K562 (cell line): ENCODE measurements at regions not wholly inside any gene's neighbourhood (a gene's known extent, or its start where the extent isn't known, plus 50 kb on each side); places are given as distances from the start of the nearest gene placed in this dataset.

Experiments used
- ATAC-seq: fragments of 200-7000 bp; cut with Tn5 transposase; 3 replicates; pipeline ENCODE4 v1.9.1; 2020; ENCODE audit warnings: moderate library complexity
- BruUV-seq: library from RNA; stranded (reverse); fragments of 400-500 nt; replicated peaks from 2 replicates; lab custom pipeline; 2021; lab: Mats Ljungman, UMichigan
- CTCF ChIA-PET: fragments of 300-600 bp; formaldehyde crosslinking; extraction: SDS; loops from one replicate; lab custom pipeline; 2021; ENCODE audit warnings: low intra/inter-chr PET ratio; lab: Yijun Ruan, JAX
- POLR2A ChIA-PET: fragments of 300-600, 350-650 bp; sonication (Branson Sonifier 250); formaldehyde crosslinking; extraction: SDS; loops from one replicate; lab custom pipeline; 2021; ENCODE audit warnings: antibody characterized with exemption, inconsistent platforms; lab: Yijun Ruan, JAX
- DNase-seq, 4 experiments: peaks; one replicate each; pipeline versions ENCODE4 v3.0.0 to v3.0.0-alpha.2; 2011 to 2018; ENCODE audit warnings: low spot score in 3 of 4, mixed read lengths in 3 of 4; ENCODE audit errors: extremely low read depth in 1 of 4
- FAIRE-seq: peaks from 2 replicates; lab custom pipeline; 2011; peaks lifted over from hg19 to GRCh38; lab: Jason Lieb, UNC
- H2AFZ ChIP-seq: 2 replicates; pipeline ENCODE4 v1.6.0; 2011; ENCODE audit warnings: low read depth, low read length, control low read depth, inconsistent platforms
- H3K27ac ChIP-seq: fragments of 200-600 bp; 3 replicates; pipeline ENCODE4 v1.8.0; 2011; ENCODE audit warnings: low read depth, mild to moderate bottlenecking, control low read depth, inconsistent platforms, low read length, moderate library complexity, mixed read lengths; ENCODE audit errors: extremely low read depth
- H3K27me3 ChIP-seq, 2 experiments: fragments of 300-600 bp in 1 of 2; 2 replicates in 1 of 2; 3 replicates in 1 of 2; pipeline versions ENCODE4 v1.6.0 to v1.8.0; 2011; ENCODE audit warnings: inconsistent platforms in 2 of 2, low read length in 2 of 2, mild to moderate bottlenecking in 1 of 2, mixed read lengths in 1 of 2, moderate library complexity in 1 of 2; ENCODE audit not compliant: control insufficient read depth in 2 of 2, insufficient read depth in 2 of 2
- H3K36me3 ChIP-seq: fragments of 300-600 bp; 3 replicates; pipeline ENCODE4 v1.8.0; 2011; ENCODE audit warnings: mild to moderate bottlenecking, low read length, inconsistent platforms; ENCODE audit not compliant: control insufficient read depth, insufficient read depth
- H3K4me1 ChIP-seq, 2 experiments: fragments of 200-600 bp in 1 of 2; replicated peaks in 1 of 2; 2 replicates in 1 of 2; 3 replicates in 1 of 2; pipeline versions ENCODE4 v1.5.1 to v1.8.0; 2011; ENCODE audit warnings: inconsistent platforms in 2 of 2, low read length in 2 of 2, mild to moderate bottlenecking in 1 of 2, mixed read lengths in 1 of 2, moderate library complexity in 1 of 2; ENCODE audit not compliant: control insufficient read depth in 2 of 2, insufficient read depth in 2 of 2
- H3K4me2 ChIP-seq: 2 replicates; pipeline ENCODE4 v1.6.1; 2011; ENCODE audit warnings: low read length, control low read depth, inconsistent platforms, mixed read lengths; ENCODE audit not compliant: insufficient read depth
- H3K4me3 ChIP-seq: fragments of 200-600 bp; sonication (generic), shearing (Covaris generic); 2 replicates; pipeline ENCODE4 v1.5.1; 2016; ENCODE audit warnings: control low read depth, inconsistent platforms
- H3K79me2 ChIP-seq: fragments of 200-600 bp; 3 replicates; pipeline ENCODE4 v1.8.0; 2011; ENCODE audit warnings: low read length, inconsistent platforms; ENCODE audit not compliant: control insufficient read depth, insufficient read depth
- H3K9ac ChIP-seq, 2 experiments: 2 replicates each; pipeline versions ENCODE4 v1.6.0 to v1.6.1; 2011; ENCODE audit warnings: low read depth in 2 of 2, low read length in 2 of 2, control low read depth in 1 of 2, inconsistent platforms in 1 of 2, mild to moderate bottlenecking in 1 of 2, mixed read lengths in 1 of 2; ENCODE audit not compliant: insufficient read depth in 1 of 2
- H3K9me1 ChIP-seq: one replicate; pipeline ENCODE4 v1.6.0; 2011; ENCODE audit warnings: inconsistent platforms, mild to moderate bottlenecking, low read length, moderate library complexity; ENCODE audit not compliant: control insufficient read depth, insufficient read depth
- H3K9me3 ChIP-seq: replicated peaks from 2 replicates; pipeline ENCODE4 v1.5.1; 2011; ENCODE audit warnings: low read depth, low read length, inconsistent platforms; ENCODE audit not compliant: control insufficient read depth, insufficient read depth
- H4K20me1 ChIP-seq: replicated peaks from 2 replicates; pipeline ENCODE4 v1.6.1; 2011; ENCODE audit warnings: low read length, inconsistent platforms, mixed read lengths; ENCODE audit not compliant: control insufficient read depth, insufficient read depth
- CEBPZ ChIP-seq: fragments of 150-350 bp; IDR thresholded peaks from 2 replicates; pipeline ENCODE4 v1.6.1; 2014; ENCODE audit warnings: low read depth, mild to moderate bottlenecking, low read length, borderline replicate concordance
- CHD7 ChIP-seq: fragments of 200-600 bp; sonication (generic); IDR thresholded peaks from one replicate; pipeline ENCODE4 v1.6.1; 2012; ENCODE audit warnings: mild to moderate bottlenecking, low read depth, low read length, inconsistent platforms
- ILK ChIP-seq: fragments of 450-650 bp; IDR thresholded peaks from 2 replicates; pipeline ENCODE4 v1.6.1; 2016; ENCODE audit warnings: missing genetic modification characterization, low read depth, mild to moderate bottlenecking, missing compliant biosample characterization, moderate library complexity, borderline replicate concordance
- KAT8 ChIP-seq: fragments of 450-650 bp; IDR thresholded peaks from 2 replicates; pipeline ENCODE4 v1.6.1; 2016; ENCODE audit warnings: low read depth, mild to moderate bottlenecking
- MXI1 ChIP-seq: IDR thresholded peaks from 2 replicates; pipeline ENCODE4 v1.6.1; 2011; ENCODE audit warnings: low read depth, mild to moderate bottlenecking, improper control_type of control experiment, low read length
- SMARCB1 ChIP-seq: IDR thresholded peaks from 2 replicates; pipeline ENCODE4 v1.6.1; 2011; ENCODE audit warnings: improper control_type of control experiment, low read depth; ENCODE audit not compliant: insufficient read length
- ZNF780A ChIP-seq: fragments of 250-450 bp; sonication (Bioruptor Pico); IDR thresholded peaks from 2 replicates; pipeline ENCODE4 v1.5.0; 2021; ENCODE audit warnings: mild to moderate bottlenecking
- ZNF785 ChIP-seq: fragments of 250-450 bp; sonication (Bioruptor Pico); IDR thresholded peaks from 2 replicates; pipeline ENCODE4 v1.4.0; 2020; ENCODE audit warnings: mild to moderate bottlenecking
- WGBS: fragments of 100-300 bp; shearing (Covaris generic); methylation state at CpG from one replicate; pipeline ENCODE4 v1.1.6; 2016; ENCODE audit warnings: low coverage, mixed read lengths; ENCODE audit not compliant: insufficient coverage; ENCODE audit errors: missing lambda C conversion rate; 5-methylcytosine and 5-hydroxymethylcytosine counted together
- in situ Hi-C: fragments of 300-500 bp; cut with MboI; formaldehyde crosslinking; loops from 4 replicates; pipeline ENCODE4 v1.15.0; 2018; ENCODE audit warnings: inconsistent platforms, mixed read lengths
- intact Hi-C: fragments of 100-400 bp; cut with micrococcal nuclease; formaldehyde crosslinking; loops from 2 replicates; pipeline ENCODE4 v1.14.2; 2022

GRCh38 chr6:98634569-98634968 lies 199.8 kb upstream of the POU3F2 start:
- Histone ChIP-seq H3K27me3 (no peaks in the 10 kb centered on the region), H3K9ac (no peak overlapping the region), H3K4me3 (no peak overlapping the region), H4K20me1 (no peaks in the 10 kb centered on the region), H3K4me1 (no peaks in the 10 kb centered on the region), H3K36me3 (no peaks in the 10 kb centered on the region), H2AFZ (no peak overlapping the region), H3K4me2 (no peak overlapping the region), H3K9me3 (no peaks in the 10 kb centered on the region), H3K79me2 (no peaks in the 10 kb centered on the region), H3K9me1 (no peaks in the 10 kb centered on the region), H3K27ac (no peak overlapping the region)
- ChIA-PET CTCF (no interaction called here), POLR2A (no interaction called here)
- intact Hi-C loops: no loop called here
- in situ Hi-C loops: no loop called here
- 0% methylated on average over 3 of the region's 3 CpGs for WGBS
- DNase-seq: no peak
- ATAC-seq: no peak
- BruUV-seq: no TSS peak
- FAIRE-seq: no peak
- no peak for TF ChIP-seq CHD7
- TF ChIP-seq ILK (tag): no peak
- TF ChIP-seq ZNF785: no peak
- no peak for TF ChIP-seq MXI1
- TF ChIP-seq SMARCB1: no peak
- TF ChIP-seq KAT8: no peak
- TF ChIP-seq ZNF780A: no peak
- TF ChIP-seq CEBPZ: no peak
